Cardiac muscle cell (in vitro differentiated cells and primary cell): ENCODE measurements at regions not wholly inside any gene's neighbourhood (a gene's known extent, or its start where the extent isn't known, plus 50 kb on each side); places are given as distances from the start of the nearest gene placed in this dataset.

Experiments used
- DNase-seq, 2 donors: peaks; one replicate each; pipeline versions ENCODE4 v3.0.0 to v3.0.0-alpha.2; 2010 to 2017; ENCODE audit warnings: low read depth in 1 of 2, low spot score in 1 of 2
- H3K27ac ChIP-seq: fragments of 200-600 bp; sonication (generic); 2 replicates; pipeline ENCODE4 v1.5.1; 2016
- H3K27me3 ChIP-seq: fragments of 200-600 bp; sonication (generic); 2 replicates; pipeline ENCODE4 v1.6.0; 2016; ENCODE audit warnings: control low read depth
- H3K36me3 ChIP-seq: fragments of 200-600 bp; sonication (generic); 2 replicates; pipeline ENCODE4 v1.5.1; 2016; ENCODE audit warnings: control low read depth
- H3K4me1 ChIP-seq: fragments of 200-600 bp; sonication (generic); 2 replicates; pipeline ENCODE4 v1.8.1; 2017; ENCODE audit warnings: low read depth, mild to moderate bottlenecking, mixed run types
- H3K4me3 ChIP-seq: fragments of 200-600 bp; sonication (generic); 2 replicates; pipeline ENCODE4 v1.5.1; 2016; ENCODE audit warnings: mild to moderate bottlenecking
- H3K9me3 ChIP-seq: fragments of 200-600 bp; sonication (generic); 2 replicates; pipeline ENCODE4 v1.5.1; 2017; ENCODE audit warnings: low read depth, mild to moderate bottlenecking, control low read depth
- CTCF ChIP-seq: IDR thresholded peaks from 2 replicates; pipeline ENCODE4 v1.5.1; 2012; ENCODE audit warnings: low read depth, mild to moderate bottlenecking, low read length

- peak in 1 of 2 donors; percentile 46 for DNase-seq
- Histone ChIP-seq H3K4me3 (no peak overlapping the region), H3K36me3 (no peaks in the 10 kb centered on the region), H3K4me1 (peaks cover 17% of the 10 kb centered on the region), H3K27me3 (no peaks in the 10 kb centered on the region), H3K9me3 (no peaks in the 10 kb centered on the region), H3K27ac (peak overlapping the region; percentile 22)
- no peak for TF ChIP-seq CTCF
Observed at GRCh38 chr4:180766944-180767729, 1476.1 kb upstream of the TENM3 start.

GRCh38 chr4:180768610-180769009 is 1474.6 kb upstream of the TENM3 start:
- Histone ChIP-seq H3K27ac (no peak overlapping the region), H3K4me1 (peaks cover 17% of the 10 kb centered on the region), H3K9me3 (no peaks in the 10 kb centered on the region), H3K27me3 (no peaks in the 10 kb centered on the region), H3K36me3 (no peaks in the 10 kb centered on the region), H3K4me3 (no peak overlapping the region)
- TF ChIP-seq CTCF = no peak
- DNase-seq = no peak

GRCh38 chr4:180769791-180770190 is 1473.4 kb upstream of the TENM3 start:
- no peak for DNase-seq
- Histone ChIP-seq H3K27ac (no peak overlapping the region), H3K9me3 (no peaks in the 10 kb centered on the region), H3K36me3 (no peaks in the 10 kb centered on the region), H3K27me3 (no peaks in the 10 kb centered on the region), H3K4me1 (peaks cover 17% of the 10 kb centered on the region), H3K4me3 (no peak overlapping the region)
- no peak for TF ChIP-seq CTCF

GRCh38 chr4:180770265-180770664 is 1472.9 kb upstream of the TENM3 start:
- no peak for TF ChIP-seq CTCF
- no peak for DNase-seq
- Histone ChIP-seq H3K4me1 (peaks cover 17% of the 10 kb centered on the region), H3K36me3 (no peaks in the 10 kb centered on the region), H3K27me3 (no peaks in the 10 kb centered on the region), H3K4me3 (no peak overlapping the region), H3K9me3 (no peaks in the 10 kb centered on the region), H3K27ac (no peak overlapping the region)

- H3K27ac ChIP-seq = no peak overlapping the region
- no peak for DNase-seq
- no peak overlapping the region for H3K4me3 ChIP-seq
- H3K4me1 ChIP-seq = no peaks in the 10 kb centered on the region
- H3K36me3 ChIP-seq = no peaks in the 10 kb centered on the region
- no peaks in the 10 kb centered on the region for H3K9me3 ChIP-seq
- TF ChIP-seq CTCF = no peak
- H3K27me3 ChIP-seq = no peaks in the 10 kb centered on the region
Observed at GRCh38 chr4:180784940-180785339, 1458.3 kb upstream of the TENM3 start.
